GM18858 (cell line): ENCODE measurements at regions not wholly inside any gene's neighbourhood (a gene's known extent, or its start where the extent isn't known, plus 50 kb on each side); places are given as distances from the start of the nearest gene placed in this dataset.
"Not testable (repeated sequence)": the region's sequence is repeated elsewhere in the genome, so short reads cannot be mapped to it uniquely, and the experiment has no call there.

Experiments
- ATAC-seq: cut with Tn5 transposase; IDR thresholded peaks from one replicate; pipeline ENCODE4 v1.9.1; 2021; ENCODE audit not compliant: unreplicated experiment

DNA sequence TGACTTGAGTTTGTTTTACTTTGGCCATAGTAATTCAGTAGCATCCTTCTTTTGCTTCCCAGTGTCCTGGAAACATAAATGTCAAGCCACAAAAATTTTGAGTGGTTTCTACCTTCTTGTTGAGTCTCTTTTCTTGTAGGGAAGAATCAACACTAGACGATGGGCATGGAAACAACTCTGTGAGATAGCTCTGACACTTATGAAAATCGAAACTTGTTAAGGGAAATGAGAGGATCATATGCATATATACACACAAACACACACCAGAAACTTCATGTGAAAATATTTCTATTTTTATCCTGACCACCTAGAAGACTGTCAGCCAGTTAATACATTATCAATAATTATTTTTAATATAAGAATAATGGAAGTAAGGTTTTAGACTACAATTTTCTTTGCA, 1247.3 kb upstream of the FLRT2 start:
- no peak for ATAC-seq

DNA sequence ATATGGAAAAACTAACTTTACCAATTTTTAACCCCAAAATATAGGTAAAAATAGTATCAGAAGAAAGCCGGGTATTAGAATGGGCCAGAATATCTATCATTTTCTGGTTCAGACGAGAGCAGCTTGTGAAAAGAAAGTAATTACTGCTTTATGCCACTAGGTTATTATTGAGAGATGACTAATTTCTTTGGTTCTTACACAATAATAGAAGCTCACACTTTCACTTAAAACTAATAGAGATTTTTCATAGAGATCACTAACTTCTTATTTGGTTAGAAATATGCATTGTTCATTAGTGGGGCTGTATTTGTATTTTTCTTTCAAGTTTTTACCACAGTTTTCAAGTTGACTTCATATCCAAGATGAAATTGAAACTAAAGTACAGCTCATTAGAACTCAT, 1241.2 kb upstream of the FLRT2 start:
- ATAC-seq = no peak

DNA sequence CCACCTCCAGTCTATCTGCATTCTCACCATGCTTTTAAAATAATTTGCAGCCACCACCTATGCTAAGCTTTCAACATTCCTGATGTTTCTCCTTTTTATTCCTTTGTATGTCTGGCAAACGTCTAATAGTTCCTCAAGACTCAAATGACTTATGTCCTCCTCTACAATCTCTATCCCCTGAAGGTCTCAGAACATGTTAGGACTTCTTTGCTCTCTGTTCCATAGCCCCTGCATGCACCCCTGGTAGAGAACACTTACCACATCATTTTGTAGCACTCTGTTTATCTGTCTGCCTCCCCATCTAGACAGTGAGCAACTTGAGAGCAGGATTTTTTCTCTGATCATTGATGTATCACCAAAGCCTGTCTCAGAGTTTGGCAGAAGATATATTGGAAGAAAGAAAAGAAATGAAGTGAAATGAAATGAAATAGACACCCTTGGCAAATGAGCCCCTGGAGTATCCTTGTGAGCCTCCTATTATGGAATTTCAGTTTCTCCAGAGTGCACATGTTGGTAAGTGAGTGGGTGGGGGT, 1231.2 kb upstream of the FLRT2 start:
- ATAC-seq = no peak

DNA sequence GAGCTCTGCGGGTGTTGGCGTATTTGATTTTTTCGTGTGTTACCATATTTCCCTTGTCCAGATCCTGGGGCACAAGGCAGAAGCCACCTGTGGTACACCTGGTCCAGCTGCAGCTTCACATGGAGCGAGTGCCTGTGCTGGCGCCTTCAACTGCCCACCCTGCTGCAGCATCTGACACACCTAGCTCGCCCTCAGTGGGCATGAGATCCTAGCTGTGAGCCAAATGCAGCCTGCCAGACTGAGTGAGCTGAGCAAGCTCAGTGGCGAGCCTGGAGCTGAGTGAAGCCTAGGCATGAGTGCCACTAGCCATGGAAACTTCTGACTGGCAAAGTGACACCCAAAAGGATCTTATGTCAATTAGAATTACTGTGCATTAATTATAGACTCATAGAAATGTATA, 1226.8 kb upstream of the FLRT2 start:
- ATAC-seq = no peak

DNA sequence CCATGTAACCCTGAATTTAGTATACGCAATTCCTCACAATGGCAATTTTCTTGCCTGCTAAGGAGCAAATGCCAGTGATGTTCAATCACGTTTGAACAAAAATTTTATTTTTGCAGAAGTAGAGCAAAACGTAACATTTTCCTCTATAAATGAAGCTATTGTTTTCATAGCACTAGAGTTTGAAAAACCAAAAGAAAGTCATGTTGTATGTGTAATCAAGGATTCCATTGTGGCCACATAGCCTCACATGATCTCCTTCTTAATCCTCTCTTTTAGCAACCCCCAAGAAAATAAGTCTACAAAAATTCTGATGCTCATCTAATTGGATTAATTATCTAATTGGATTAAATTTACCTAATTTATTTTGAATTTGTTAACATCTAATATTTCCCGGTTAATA, 1217.4 kb upstream of the FLRT2 start:
- no peak for ATAC-seq

DNA sequence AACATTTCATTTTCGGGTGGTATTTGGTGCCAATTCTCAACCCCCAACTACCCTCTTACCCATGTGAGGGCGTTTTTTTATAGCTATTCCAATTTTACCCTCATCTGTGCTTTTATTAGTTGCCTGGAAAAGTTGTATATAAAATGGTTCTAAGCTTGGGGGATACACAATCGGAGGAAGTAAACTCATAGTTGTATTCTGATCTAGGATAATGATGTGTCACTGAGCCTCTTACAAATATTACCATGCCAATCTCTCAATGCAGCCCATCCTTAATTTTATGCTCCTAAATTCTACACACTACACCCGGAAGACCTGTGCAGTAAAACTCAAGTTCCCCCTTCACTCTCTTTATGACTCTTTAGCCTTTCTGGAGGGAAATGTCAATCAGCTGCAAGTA, 1206.5 kb upstream of the FLRT2 start:
- no peak for ATAC-seq

DNA sequence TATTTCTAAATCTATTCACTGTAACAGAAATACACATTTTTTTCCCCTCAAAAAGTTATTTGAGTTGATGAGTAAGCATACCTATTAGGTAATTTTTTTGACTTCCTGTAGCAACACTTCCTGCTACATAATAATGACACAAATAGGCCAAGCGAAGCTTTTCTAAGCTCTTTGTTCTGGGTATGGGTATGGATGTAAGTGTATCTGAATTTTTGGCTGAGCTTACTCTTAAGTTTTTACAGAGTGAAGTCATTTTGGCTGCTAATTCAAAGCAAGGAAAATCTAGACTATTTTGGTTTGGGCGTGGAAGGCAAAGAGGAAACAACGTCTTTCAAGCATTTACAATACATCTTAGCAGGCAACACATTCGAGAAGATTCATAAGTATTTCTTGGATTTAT, 1206.0 kb upstream of the FLRT2 start:
- no peak for ATAC-seq

DNA sequence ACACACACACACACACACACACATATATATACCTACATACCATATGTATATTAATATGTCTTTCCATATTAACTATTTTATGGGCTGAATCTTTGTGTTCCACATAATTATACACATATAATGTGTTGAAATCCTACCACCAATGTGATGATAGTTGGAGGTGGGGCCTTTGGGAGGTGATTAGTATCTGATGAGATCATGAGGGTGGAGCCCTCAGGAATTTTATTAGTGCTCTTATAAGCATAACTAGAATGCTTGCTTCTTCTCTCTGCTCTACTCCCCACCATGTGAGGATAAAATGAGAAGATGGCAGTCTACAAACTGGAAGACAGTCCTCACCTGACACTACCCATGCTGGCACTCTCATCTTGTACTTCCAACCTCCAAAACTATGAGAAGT, 1193.5 kb upstream of the FLRT2 start:
- ATAC-seq = no peak

DNA sequence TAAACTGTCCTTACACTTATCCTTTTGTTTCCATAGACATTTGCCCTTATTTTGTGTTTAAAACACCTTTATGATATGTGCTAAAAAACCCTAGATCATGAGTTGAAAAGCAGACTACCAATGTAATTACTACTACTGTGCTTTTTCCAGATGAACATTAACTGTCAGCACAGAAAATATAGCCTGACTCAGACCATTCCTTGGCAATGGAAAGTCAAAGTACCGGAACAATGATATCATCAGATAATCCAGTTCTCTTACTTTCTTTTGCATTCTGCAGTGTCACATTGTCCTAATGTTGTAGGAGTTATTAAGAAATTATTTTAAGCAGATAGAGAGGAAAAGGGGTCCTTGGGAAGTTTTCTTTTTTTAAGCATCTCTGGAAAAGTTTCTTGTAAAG, 1189.0 kb upstream of the FLRT2 start:
- no peak for ATAC-seq

DNA sequence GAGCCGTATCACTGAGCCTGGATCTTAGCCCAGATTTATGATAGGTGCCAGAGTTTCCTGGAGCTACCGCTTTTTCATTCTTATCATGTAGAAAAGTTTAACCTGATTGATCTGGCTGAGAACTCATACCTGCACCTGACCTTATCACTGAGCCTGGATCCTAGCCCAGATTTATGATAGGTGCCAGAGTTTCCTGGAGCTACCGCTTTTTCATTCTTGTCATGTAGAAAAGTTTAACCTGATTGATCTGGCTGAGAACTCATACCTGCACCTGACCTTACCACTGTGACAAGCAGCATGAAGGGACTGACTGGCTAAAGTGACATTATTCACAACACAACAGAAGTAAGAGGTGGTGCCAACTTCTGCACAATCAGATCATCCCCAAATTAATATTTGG, 1188.1 kb upstream of the FLRT2 start:
- not testable (repeated sequence) for ATAC-seq

DNA sequence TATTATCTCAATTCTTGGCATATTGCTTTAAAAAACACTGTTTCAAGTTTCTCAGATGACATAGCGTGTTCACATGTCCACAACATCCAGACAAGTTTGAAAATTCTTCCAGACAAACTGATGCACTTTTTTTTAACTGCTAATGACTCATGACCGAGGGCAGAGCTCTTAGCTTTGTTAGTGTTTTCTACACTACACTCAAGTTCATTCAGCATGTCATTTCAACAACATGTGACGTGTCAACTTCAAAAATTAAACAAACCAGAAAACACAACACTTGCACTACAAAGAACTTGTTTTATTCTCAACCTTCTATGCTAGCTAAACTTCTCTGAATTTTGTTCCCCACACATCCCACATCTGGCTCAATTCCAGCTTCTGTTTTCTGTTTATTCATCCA, 1186.3 kb upstream of the FLRT2 start:
- no peak for ATAC-seq

DNA sequence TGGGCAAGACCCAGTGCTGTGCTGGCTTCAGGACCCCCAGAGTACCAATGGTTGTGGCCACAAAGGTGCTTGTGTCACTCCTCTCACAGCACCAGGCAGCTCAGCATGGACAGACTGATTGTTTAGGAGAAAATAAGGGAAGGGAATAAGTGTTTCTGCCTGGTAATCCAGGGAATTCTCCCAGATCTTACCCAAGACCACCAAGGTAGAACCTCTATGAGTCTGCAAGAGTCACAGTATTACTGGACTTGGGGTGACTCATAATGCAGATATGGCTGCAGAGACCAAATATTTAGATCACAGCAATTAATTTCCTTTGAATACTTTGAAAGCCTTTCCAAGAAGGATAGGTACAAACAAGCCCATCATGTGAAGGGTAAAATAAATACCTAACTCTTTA, 1178.3 kb upstream of the FLRT2 start:
- no peak for ATAC-seq

DNA sequence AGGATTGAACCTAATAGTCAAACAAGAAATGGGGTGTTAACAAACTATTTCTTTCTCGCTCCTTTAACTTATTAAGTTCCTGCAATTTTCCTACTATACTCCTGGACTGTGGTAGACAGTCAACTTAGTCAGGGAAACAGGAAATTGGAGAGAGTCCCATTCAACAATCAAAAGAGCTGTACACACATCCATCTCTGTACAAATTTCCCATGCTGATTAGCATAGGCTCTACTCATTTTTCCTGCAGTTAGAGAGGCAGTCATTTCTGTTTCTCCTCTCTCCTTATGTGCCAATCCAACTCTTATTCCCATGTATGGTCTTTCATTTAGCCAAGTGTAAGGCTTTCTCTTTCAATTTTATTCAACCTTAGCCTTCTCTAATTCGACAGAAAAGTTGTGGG, 1168.5 kb upstream of the FLRT2 start:
- ATAC-seq = no peak

DNA sequence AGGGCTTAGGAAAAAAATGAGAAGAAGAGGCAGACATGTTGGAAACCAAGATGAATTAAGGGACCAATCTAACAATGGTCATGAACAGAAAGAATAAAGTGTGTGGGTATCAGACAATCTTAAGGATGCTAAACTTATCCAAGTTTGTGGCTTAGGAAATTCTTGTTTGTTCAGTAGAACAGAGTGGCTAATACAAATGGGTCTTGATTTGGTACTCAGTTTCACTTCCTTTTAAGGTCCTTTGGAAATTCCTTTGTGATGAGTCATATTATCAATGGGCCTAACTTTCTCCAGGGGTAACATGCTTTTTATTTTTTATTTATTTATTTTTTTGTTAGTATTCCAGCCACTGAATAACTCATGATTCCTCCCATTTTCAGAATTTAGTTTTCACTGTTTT, 1154.7 kb upstream of the FLRT2 start:
- no peak for ATAC-seq

DNA sequence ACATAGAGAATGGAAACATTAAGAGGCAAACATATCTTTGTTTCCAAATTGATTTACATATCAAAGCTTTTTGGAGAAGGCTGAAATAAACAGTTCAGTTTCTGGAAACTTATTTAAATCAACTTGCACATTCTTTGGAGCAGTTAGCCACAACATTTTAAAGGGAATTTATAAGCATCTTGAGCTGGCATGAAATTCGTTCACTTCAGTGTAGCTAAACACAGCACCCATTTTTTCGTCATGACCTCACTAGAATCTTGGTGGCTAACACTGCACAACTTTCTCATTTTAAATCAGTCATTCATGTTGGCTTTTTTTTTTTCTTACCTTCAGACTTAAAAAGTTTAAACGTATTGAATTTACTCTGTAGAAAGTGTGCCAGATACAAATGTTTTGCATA, 1139.9 kb upstream of the FLRT2 start:
- ATAC-seq = no peak

DNA sequence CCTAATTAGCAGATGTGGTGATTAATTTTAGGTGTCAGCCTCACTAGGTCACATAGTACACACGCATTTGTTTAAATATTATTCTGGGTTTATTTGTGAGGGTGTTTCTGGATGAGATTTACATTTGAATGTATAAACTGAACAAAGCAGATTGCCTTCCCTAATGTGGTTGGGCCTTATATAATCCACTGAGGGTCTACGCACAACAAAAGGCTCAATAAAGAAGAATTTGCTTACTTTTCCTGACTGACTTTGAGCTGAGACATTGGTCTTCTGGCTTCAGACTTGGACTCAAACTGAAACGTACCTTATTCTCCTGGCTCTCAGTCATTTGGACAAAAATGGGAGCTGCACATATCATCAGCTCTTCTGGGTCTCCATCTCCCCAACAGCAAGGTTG, 1132.3 kb upstream of the FLRT2 start:
- no peak for ATAC-seq

DNA sequence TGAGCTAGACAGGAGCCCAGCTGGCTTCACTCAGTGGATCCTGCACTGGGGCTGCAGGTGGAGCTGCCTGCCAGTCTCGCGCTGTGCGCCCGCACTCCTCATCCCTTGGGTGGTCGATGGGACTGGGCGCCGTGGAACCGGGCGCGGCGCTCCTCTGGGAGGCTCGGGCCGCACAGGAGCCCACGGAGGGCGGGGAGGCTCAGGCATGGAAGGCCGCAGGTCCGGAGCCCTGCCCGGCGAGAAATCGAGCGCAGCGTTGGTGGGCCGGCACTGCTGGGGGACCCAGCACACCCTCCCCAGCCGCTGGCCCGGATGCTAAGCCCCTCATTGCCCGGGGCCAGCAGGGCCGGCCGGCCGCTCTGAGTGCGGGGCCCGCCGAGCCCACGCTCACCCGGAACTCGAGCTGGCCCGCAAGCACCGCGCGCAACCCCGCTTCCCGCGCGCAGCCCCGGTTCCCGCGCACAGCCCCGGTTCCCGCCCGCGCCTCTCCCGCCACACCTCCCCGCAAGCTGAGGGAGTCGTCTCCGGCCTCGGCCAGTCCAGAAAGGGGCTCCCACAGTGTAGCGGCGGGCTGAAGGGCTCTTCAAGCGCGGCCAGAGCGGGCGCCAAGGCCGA, 1130.5 kb upstream of the FLRT2 start:
- no peak for ATAC-seq

DNA sequence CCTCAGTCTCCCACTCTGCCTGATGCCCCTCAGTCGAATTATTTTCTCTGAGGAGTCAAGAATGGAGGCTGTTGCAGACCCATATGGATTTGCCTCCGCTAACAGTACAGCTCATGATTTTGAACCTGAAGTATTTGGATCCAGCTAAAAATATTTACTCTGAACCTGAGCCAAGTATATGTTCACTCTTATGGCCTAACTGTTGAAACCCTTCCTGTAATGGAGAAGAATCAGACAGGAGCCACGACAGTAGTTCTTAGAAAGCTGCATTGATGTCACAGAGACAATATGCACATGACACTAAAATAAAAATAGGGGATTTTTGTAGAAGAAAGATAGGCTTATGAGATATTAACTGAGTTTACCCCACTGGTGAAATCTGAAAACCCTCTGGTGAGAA, 1128.3 kb upstream of the FLRT2 start:
- ATAC-seq = no peak

DNA sequence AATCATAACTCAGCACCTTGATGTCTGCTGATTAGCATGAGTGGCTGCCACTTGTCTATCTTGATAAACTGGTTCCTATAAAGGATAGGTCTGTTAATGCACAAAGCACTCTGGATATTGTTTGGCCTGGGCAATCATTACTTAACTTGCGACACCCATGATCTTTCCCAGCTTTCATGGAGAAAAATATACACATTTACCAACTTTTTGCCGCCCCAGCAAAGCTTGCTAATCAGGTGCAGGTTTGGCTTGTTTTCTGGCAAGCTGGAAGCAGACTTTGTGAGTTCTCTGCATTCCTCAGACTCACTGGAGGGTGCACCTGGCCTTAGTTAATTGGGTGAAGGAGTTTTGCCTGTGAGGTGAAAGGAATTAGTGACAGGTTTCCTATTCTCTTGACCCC, 1126.4 kb upstream of the FLRT2 start:
- ATAC-seq = no peak

DNA sequence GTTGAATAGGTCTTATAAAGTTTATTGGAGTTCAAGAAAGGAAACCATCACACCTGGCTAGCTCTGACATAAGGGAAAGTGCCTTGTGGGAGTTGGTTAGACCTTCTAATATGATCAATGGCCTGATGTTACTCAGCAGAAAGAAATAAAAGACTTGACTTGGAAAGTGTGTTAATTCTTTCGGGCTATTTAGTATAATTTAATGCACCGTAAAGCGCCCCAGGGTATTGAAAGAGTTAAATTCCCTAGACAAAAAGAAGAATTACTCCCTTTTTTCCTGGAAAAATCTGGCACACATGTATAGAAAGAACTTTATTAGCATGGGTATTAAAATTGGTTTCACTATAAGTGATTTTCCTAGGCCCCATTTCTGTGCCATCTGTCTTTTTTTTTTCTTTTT, 1125.7 kb upstream of the FLRT2 start:
- ATAC-seq = no peak

DNA sequence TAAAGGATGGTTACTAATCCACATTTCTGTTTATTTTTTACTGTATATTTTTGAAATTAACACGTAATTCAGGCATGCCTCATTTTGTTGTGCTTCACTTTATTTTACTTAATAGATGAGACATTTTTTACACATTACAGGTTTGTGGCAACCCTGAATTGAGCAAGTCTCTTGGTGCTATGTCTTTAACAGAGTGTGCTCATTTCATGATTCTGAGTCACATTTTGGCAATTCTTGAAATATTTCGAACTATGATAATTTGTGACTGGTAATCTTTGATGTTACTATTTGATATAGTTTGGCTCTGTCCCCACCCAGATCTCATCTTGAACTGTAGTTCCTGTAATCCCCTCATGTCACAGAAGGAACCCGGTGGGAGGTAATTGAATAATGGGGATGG, 1120.5 kb upstream of the FLRT2 start:
- no peak for ATAC-seq

DNA sequence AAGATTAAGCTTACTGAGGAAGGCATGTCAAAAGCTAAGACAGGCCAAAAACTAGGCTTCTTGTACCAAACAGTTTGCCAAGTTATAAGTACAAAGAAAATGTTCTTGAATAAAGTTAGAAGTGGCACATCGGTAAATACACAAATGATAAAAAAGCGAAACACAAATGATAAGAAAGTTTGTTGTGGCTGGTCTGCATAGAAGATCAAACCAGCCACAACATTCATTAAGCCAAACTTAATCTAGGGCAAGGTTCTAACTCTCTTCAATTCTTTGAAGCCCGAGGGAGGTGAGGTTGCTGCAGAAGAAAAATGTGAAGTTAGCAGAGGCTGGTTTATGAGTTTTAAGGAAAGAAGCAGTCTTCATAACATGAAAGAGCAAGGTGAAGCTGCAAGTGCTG, 1119.6 kb upstream of the FLRT2 start:
- ATAC-seq = no peak

DNA sequence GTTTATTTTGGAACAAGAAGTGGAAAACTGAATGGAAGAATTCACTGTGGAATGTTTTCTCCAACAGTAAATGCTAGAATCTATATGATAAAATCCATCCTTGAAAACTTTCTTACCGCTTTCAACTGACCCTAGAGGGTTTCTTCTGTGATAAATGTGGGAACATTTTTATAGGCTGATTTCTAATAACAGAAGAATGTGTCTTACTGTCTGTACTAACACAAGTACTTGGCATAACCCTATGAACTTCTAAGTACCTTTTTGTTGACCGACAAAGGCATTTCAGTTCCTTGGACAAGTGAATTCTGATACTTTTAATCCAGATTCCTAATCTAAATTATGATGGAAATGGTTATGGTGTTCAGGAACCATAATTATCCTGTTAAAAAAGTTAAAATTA, 1109.7 kb upstream of the FLRT2 start:
- ATAC-seq = no peak

DNA sequence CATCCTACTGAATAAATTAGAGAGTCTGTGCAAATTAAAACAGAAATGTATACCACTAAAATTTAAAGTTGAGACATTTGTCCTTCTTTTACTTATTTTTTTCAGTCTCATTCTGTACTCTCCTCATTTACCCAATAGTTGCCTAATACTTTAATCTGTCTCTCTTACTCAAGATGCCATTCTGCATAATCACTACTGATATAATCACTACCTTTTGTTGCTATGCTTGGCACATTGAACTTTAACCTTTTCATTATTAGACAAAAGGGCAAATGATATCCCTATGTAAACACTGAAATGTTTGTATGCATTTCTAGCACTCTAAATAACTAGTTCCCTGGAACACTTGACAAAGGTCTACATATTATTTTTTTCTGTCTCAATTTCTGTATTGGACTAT, 1108.3 kb upstream of the FLRT2 start:
- no peak for ATAC-seq
